ENCODE measurements at regions not wholly inside any gene's neighbourhood (a gene's known extent, or its start where the extent isn't known, plus 50 kb on each side); places are given as distances from the start of the nearest gene placed in this dataset.

GRCh38 chr4:112747036-112747435 is 110.1 kb downstream of the LARP7 start:
- no peak for TF ChIP-seq CTCF (IDR thresholded peaks at IDR 0.05)
- TF ChIP-seq EZH2 (IDR thresholded peaks at IDR 0.05; ENCODE audit: borderline replicate concordance, insufficient read depth, low read depth, low read length, poor library complexity, severe bottlenecking): no peak

Measured in B cell (primary cell).